HuH-7.5 (cell line): ENCODE measurements at regions not wholly inside any gene's neighbourhood (a gene's known extent, or its start where the extent isn't known, plus 50 kb on each side); places are given as distances from the start of the nearest gene placed in this dataset.
"Not testable (repeated sequence)": the region's sequence is repeated elsewhere in the genome, so short reads cannot be mapped to it uniquely, and the experiment has no call there.

Source experiments
- DNase-seq: peaks from one replicate; pipeline ENCODE4 v3.0.0; 2011; ENCODE audit warnings: low spot score

- no peak for DNase-seq
Observed at GRCh38 chr11:43135966-43136534, 175.7 kb upstream of the API5 start.

- no peak for DNase-seq
Observed at GRCh38 chr11:43138621-43139140, 173.1 kb upstream of the API5 start.

GRCh38 chr11:43145653-43146052 lies 166.1 kb upstream of the API5 start:
- no peak for DNase-seq

- DNase-seq = no peak
Observed at GRCh38 chr11:43150697-43151096, 161.1 kb upstream of the API5 start.

GRCh38 chr11:43164831-43165230 lies 147.0 kb upstream of the API5 start:
- DNase-seq = no peak

- DNase-seq = not testable (repeated sequence)
Observed at GRCh38 chr11:43165393-43165792, 146.4 kb upstream of the API5 start.

- DNase-seq = not testable (repeated sequence)
Observed at GRCh38 chr11:43168241-43168640, 143.6 kb upstream of the API5 start.

- no peak for DNase-seq
Observed at GRCh38 chr11:43172477-43172876, 139.3 kb upstream of the API5 start.

- no peak for DNase-seq
Observed at GRCh38 chr11:43177975-43178374, 133.8 kb upstream of the API5 start.

- not testable (repeated sequence) for DNase-seq
Observed at GRCh38 chr11:43194459-43194858, 117.3 kb upstream of the API5 start.

- DNase-seq = no peak
Observed at GRCh38 chr11:43197379-43197778, 114.4 kb upstream of the API5 start.

- DNase-seq = no peak
Observed at GRCh38 chr11:43200031-43200430, 111.8 kb upstream of the API5 start.

GRCh38 chr11:43212279-43212678 lies 99.5 kb upstream of the API5 start:
- DNase-seq = no peak

GRCh38 chr11:43214471-43214870 lies 97.3 kb upstream of the API5 start:
- DNase-seq = no peak

GRCh38 chr11:43217849-43218248 lies 93.9 kb upstream of the API5 start:
- DNase-seq = no peak

GRCh38 chr11:43222215-43222614 lies 89.6 kb upstream of the API5 start:
- no peak for DNase-seq

- no peak for DNase-seq
Observed at GRCh38 chr11:43223026-43223425, 88.8 kb upstream of the API5 start.

GRCh38 chr11:43234881-43235280 lies 76.9 kb upstream of the API5 start:
- no peak for DNase-seq

- no peak for DNase-seq
Observed at GRCh38 chr11:43238341-43238740, 73.5 kb upstream of the API5 start.

GRCh38 chr11:43239791-43240190 lies 72.0 kb upstream of the API5 start:
- DNase-seq = no peak

- DNase-seq = no peak
Observed at GRCh38 chr11:43242401-43242800, 69.4 kb upstream of the API5 start.

- DNase-seq = no peak
Observed at GRCh38 chr11:43243927-43244326, 67.9 kb upstream of the API5 start.

- no peak for DNase-seq
Observed at GRCh38 chr11:43245466-43245865, 66.3 kb upstream of the API5 start.

GRCh38 chr11:43250309-43250708 lies 61.5 kb upstream of the API5 start:
- no peak for DNase-seq

- DNase-seq = no peak
Observed at GRCh38 chr11:43261775-43262174, 50.0 kb upstream of the API5 start.
